HepG2 (cell line): ENCODE measurements at regions not wholly inside any gene's neighbourhood (a gene's known extent, or its start where the extent isn't known, plus 50 kb on each side); places are given as distances from the start of the nearest gene placed in this dataset.

Experiments
- ATAC-seq: fragments of 200-7000 bp; cut with Tn5 transposase; 3 replicates; pipeline ENCODE4 v1.9.1; 2020; ENCODE audit warnings: mild to moderate bottlenecking, moderate library complexity
- BruUV-seq: library from RNA; stranded (reverse); fragments of 400-500 nt; replicated peaks from 2 replicates; lab custom pipeline; 2021; lab: Mats Ljungman, UMichigan
- CTCF ChIA-PET: fragments of 300-600 bp; formaldehyde crosslinking; extraction: SDS; loops from one replicate; lab custom pipeline; 2021; ENCODE audit warnings: low total read pairs, inconsistent platforms, low intra/inter-chr PET ratio; lab: Yijun Ruan, JAX
- POLR2A ChIA-PET: fragments of 350-600 bp; sonication (Branson Sonifier 250); formaldehyde crosslinking; loops from one replicate; lab custom pipeline; 2020; ENCODE audit warnings: antibody characterized with exemption, inconsistent platforms; lab: Yijun Ruan, JAX
- DNase-seq: peaks from one replicate; pipeline ENCODE4 v3.0.0-alpha.2; 2015; ENCODE audit warnings: low spot score
- FAIRE-seq: peaks from 3 replicates; lab custom pipeline; 2011; peaks lifted over from hg19 to GRCh38; lab: Jason Lieb, UNC
- H2AFZ ChIP-seq: one replicate; pipeline ENCODE4 v1.6.1; 2011; ENCODE audit warnings: low read length, inconsistent platforms
- H3K27ac ChIP-seq: fragments of 300-600 bp; 3 replicates; pipeline ENCODE4 v1.8.0; 2011; ENCODE audit warnings: mixed run types, mild to moderate bottlenecking, mixed read lengths, low read length, inconsistent platforms; ENCODE audit not compliant: insufficient read depth; ENCODE audit errors: extremely low read length
- H3K27me3 ChIP-seq, 2 experiments: fragments of 200-600 bp in 1 of 2; 2 replicates in 1 of 2; 3 replicates in 1 of 2; pipeline versions ENCODE4 v1.6.0 to v1.8.0; 2011; ENCODE audit warnings: low read length in 2 of 2, mild to moderate bottlenecking in 2 of 2, moderate library complexity in 2 of 2, inconsistent platforms in 1 of 2; ENCODE audit not compliant: insufficient read depth in 2 of 2, control insufficient read depth in 1 of 2
- H3K36me3 ChIP-seq, 2 experiments: fragments of 200-600 bp in 1 of 2; replicated peaks in 1 of 2; 2 replicates in 1 of 2; 3 replicates in 1 of 2; pipeline versions ENCODE4 v1.5.1 to v1.8.0; 2011; ENCODE audit warnings: low read length in 2 of 2, inconsistent platforms in 1 of 2; ENCODE audit not compliant: insufficient read depth in 2 of 2, control insufficient read depth in 1 of 2
- H3K4me1 ChIP-seq: 2 replicates; pipeline ENCODE4 v1.5.1; 2012; ENCODE audit warnings: low read length, inconsistent platforms; ENCODE audit not compliant: insufficient read depth
- H3K4me2 ChIP-seq: 2 replicates; pipeline ENCODE4 v1.6.0; 2011; ENCODE audit warnings: low read depth, low read length, inconsistent platforms
- H3K4me3 ChIP-seq, 3 experiments: fragments of 200-600 bp in 1 of 3; sonication (generic), shearing (Covaris generic) in 1 of 3; replicated peaks in 1 of 3; 2 replicates each; pipeline ENCODE4 v1.5.1; 2011 to 2016; ENCODE audit warnings: low read length in 3 of 3, inconsistent platforms in 2 of 3, low read depth in 2 of 3, mild to moderate bottlenecking in 2 of 3, control low read depth in 1 of 3, mixed read lengths in 1 of 3; ENCODE audit not compliant: insufficient read depth in 1 of 3
- H3K79me2 ChIP-seq: one replicate; pipeline ENCODE4 v1.6.1; 2011; ENCODE audit warnings: low read length, inconsistent platforms; ENCODE audit not compliant: insufficient read depth
- H3K9ac ChIP-seq: 2 replicates; pipeline ENCODE4 v1.6.0; 2011; ENCODE audit warnings: mild to moderate bottlenecking, low read depth, low read length, inconsistent platforms; ENCODE audit not compliant: insufficient read depth
- H3K9me3 ChIP-seq: 2 replicates; pipeline ENCODE4 v1.5.1; 2012; ENCODE audit warnings: mild to moderate bottlenecking, low read length
- H4K20me1 ChIP-seq: 2 replicates; pipeline ENCODE4 v1.6.0; 2011; ENCODE audit warnings: inconsistent platforms, mild to moderate bottlenecking, low read length, moderate library complexity; ENCODE audit not compliant: insufficient read depth
- ARID4A ChIP-seq: sonication (generic); formaldehyde crosslinking; IDR thresholded peaks from 2 replicates; pipeline ENCODE4 v1.5.0; 2020; ENCODE audit warnings: mild to moderate bottlenecking, missing genetic modification reagents, borderline replicate concordance
- CREB1 ChIP-seq, 2 experiments: fragments of 450-650 bp in 1 of 2; IDR thresholded peaks; 2 replicates each; pipeline ENCODE4 v1.6.1; 2016 to 2017; ENCODE audit warnings: control low read depth in 1 of 2, mild to moderate bottlenecking in 1 of 2, missing compliant biosample characterization in 1 of 2, missing genetic modification characterization in 1 of 2
- FIP1L1 ChIP-seq: fragments of 200-400 bp; formaldehyde crosslinking; IDR thresholded peaks from 2 replicates; pipeline ENCODE4 v1.6.1; 2018; ENCODE audit warnings: low read depth, mild to moderate bottlenecking, low read length, moderate library complexity, borderline replicate concordance; ENCODE audit not compliant: insufficient read depth
- GZF1 ChIP-seq: sonication (generic); formaldehyde crosslinking; IDR thresholded peaks from 2 replicates; pipeline ENCODE4 v1.5.1; 2020; ENCODE audit warnings: mild to moderate bottlenecking, missing genetic modification reagents
- HOXA5 ChIP-seq: sonication (generic); formaldehyde crosslinking; IDR thresholded peaks from 2 replicates; pipeline ENCODE4 v1.4.0; 2020; ENCODE audit warnings: missing genetic modification reagents
- IKZF1 ChIP-seq: fragments of 450-650 bp; IDR thresholded peaks from 2 replicates; pipeline ENCODE4 v1.7.1; 2016
- IRF2 ChIP-seq: IDR thresholded peaks from 2 replicates; pipeline ENCODE4 v1.6.1; 2018; ENCODE audit warnings: missing genetic modification reagents, missing compliant biosample characterization
- MIXL1 ChIP-seq: IDR thresholded peaks from 2 replicates; pipeline ENCODE4 v1.6.1; 2016
- PRPF4 ChIP-seq: fragments of 200-400 bp; formaldehyde crosslinking; IDR thresholded peaks from 2 replicates; pipeline ENCODE4 v1.6.1; 2016; ENCODE audit warnings: low read length, low read depth; ENCODE audit not compliant: poor library complexity, severe bottlenecking
- ZBTB37 ChIP-seq: sonication (generic); formaldehyde crosslinking; IDR thresholded peaks from 2 replicates; pipeline ENCODE4 v1.4.0; 2020; ENCODE audit warnings: mild to moderate bottlenecking, missing genetic modification reagents
- ZBTB44 ChIP-seq: sonication (generic); formaldehyde crosslinking; IDR thresholded peaks from 2 replicates; pipeline ENCODE4 v1.4.0; 2020; ENCODE audit warnings: missing genetic modification reagents
- ZHX1 ChIP-seq: sonication (generic); formaldehyde crosslinking; IDR thresholded peaks from 2 replicates; pipeline ENCODE4 v1.8.1; 2022; ENCODE audit warnings: low read depth, mild to moderate bottlenecking, missing genetic modification reagents
- ZNF644 ChIP-seq: IDR thresholded peaks from 2 replicates; pipeline ENCODE4 v1.6.1; 2016; ENCODE audit warnings: low read depth
- ZNF75D ChIP-seq: sonication (generic); formaldehyde crosslinking; IDR thresholded peaks from 2 replicates; pipeline ENCODE4 v1.8.1; 2023; ENCODE audit warnings: missing genetic modification reagents, mild to moderate bottlenecking, borderline replicate concordance
- WGBS: methylation state at CpG from one replicate; pipeline ENCODE4 v1.1.6; 2017; ENCODE audit warnings: low lambda C conversion rate; 5-methylcytosine and 5-hydroxymethylcytosine counted together
- in situ Hi-C: cut with HindIII; loops from 2 replicates; pipeline ENCODE4 v1.10.0; 2017; ENCODE audit warnings: low pct_unique_long_range_greater_than_20kb; ENCODE audit not compliant: extremely low pct_ligation_motif_present
- intact Hi-C: fragments of 100-400 bp; cut with micrococcal nuclease; formaldehyde crosslinking; loops from one replicate; pipeline ENCODE4 v1.10.0; 2022; ENCODE audit not compliant: unreplicated experiment

- TF ChIP-seq ZBTB37, result no peak
- TF ChIP-seq PRPF4, result no peak
Measured at GRCh38 chr6:140609956-140610355, 1235.5 kb upstream of the CITED2 start (continued).

- in situ Hi-C loops (no loop called here), intact Hi-C loops (no loop called here)
- DNase-seq (no peak), ATAC-seq (no peak), FAIRE-seq (no peak)
- Histone ChIP-seq H3K9me3 (no peaks in the 10 kb centered on the region), H3K4me1 (no peaks in the 10 kb centered on the region), H3K4me2 (no peak overlapping the region), H3K9ac (no peak overlapping the region), H2AFZ (no peak overlapping the region), H3K79me2 (no peaks in the 10 kb centered on the region), H3K27me3 (no peaks in the 10 kb centered on the region; a peak in 1 of 5 replicates), H3K4me3 (no peak overlapping the region), H3K27ac (no peak overlapping the region), H4K20me1 (no peaks in the 10 kb centered on the region), H3K36me3 (no peaks in the 10 kb centered on the region)
- BruUV-seq, result no TSS peak
- ChIA-PET POLR2A (no interaction called here), CTCF (no interaction called here)
- WGBS, result 2% methylated on average over 3 of the region's 3 CpGs
- TF ChIP-seq HOXA5 (no peak), ARID4A (CRISPR knock-in tag) (no peak), FIP1L1 (no peak), ZHX1 (CRISPR knock-in tag) (no peak), MIXL1 (CRISPR knock-in tag) (no peak), IKZF1 (no peak), ZBTB44 (CRISPR knock-in tag) (no peak), GZF1 (no peak), ZNF644 (CRISPR knock-in tag) (no peak), CREB1 (IDR thresholded peaks at IDR 0.05) (no peak), CREB1 (CRISPR knock-in tag; IDR thresholded peaks at IDR 0.05) (no peak), IRF2 (no peak), ZNF75D (CRISPR knock-in tag) (no peak)
Measured at GRCh38 chr6:140609321-140609720, 1234.9 kb upstream of the CITED2 start.
